A549 (cell line): ENCODE measurements at regions not wholly inside any gene's neighbourhood (a gene's known extent, or its start where the extent isn't known, plus 50 kb on each side); places are given as distances from the start of the nearest gene placed in this dataset.
"Not testable (repeated sequence)": the region's sequence is repeated elsewhere in the genome, so short reads cannot be mapped to it uniquely, and the experiment has no call there.

Source experiments
- CTCF ChIP-seq: fragments of >200 bp; sonication (Bioruptor Twin); formaldehyde crosslinking; IDR thresholded peaks from 3 replicates; pipeline ENCODE4 v1.5.1; 2016
- GATA3 ChIP-seq: IDR thresholded peaks from 2 replicates; pipeline ENCODE4 v1.6.1; 2012; ENCODE audit warnings: borderline replicate concordance
- KDM5A ChIP-seq: fragments of 200-600 bp; sonication (generic); IDR thresholded peaks from 2 replicates; pipeline ENCODE4 v1.6.1; 2016; ENCODE audit warnings: antibody characterized with exemption, mild to moderate bottlenecking
- MAX ChIP-seq: IDR thresholded peaks from 2 replicates; pipeline ENCODE4 v1.6.1; 2012
- MAZ ChIP-seq: fragments of 150-350 bp; IDR thresholded peaks from 2 replicates; pipeline ENCODE4 v1.6.1; 2014; ENCODE audit warnings: antibody characterized with exemption, low read depth, low read length, borderline replicate concordance
- POLR2A ChIP-seq: IDR thresholded peaks from 2 replicates; pipeline ENCODE4 v1.6.1; 2012; ENCODE audit warnings: mild to moderate bottlenecking, low read length
- POLR2AphosphoS2 ChIP-seq: conservative IDR thresholded peaks from 2 replicates; pipeline ENCODE4 v1.6.1; 2012; ENCODE audit warnings: low read length, improper control_type of control experiment, inconsistent platforms
- REST ChIP-seq: fragments of 200-600 bp; sonication (generic); IDR thresholded peaks from 2 replicates; pipeline ENCODE4 v1.6.1; 2016; ENCODE audit warnings: antibody characterized with exemption, mild to moderate bottlenecking, moderate library complexity
- RFX5 ChIP-seq: fragments of 450-650 bp; IDR thresholded peaks from 2 replicates; pipeline ENCODE4 v1.7.1; 2014; ENCODE audit warnings: antibody characterized with exemption, mild to moderate bottlenecking, moderate library complexity

- TF ChIP-seq POLR2AphosphoS2, CTCF, KDM5A, RFX5, GATA3, MAZ, MAX, REST, POLR2A: not testable (repeated sequence)
Measured at GRCh38 chr6:170213637-170214018, 77.2 kb downstream of the DLL1 start.
